HL-60 (cell line): ENCODE measurements at regions not wholly inside any gene's neighbourhood (a gene's known extent, or its start where the extent isn't known, plus 50 kb on each side); places are given as distances from the start of the nearest gene placed in this dataset.

Experiments used
- DNase-seq, 2 experiments: peaks; one replicate each; pipeline ENCODE4 v3.0.0-alpha.2; 2010 to 2020; ENCODE audit warnings: low read depth in 1 of 2, low spot score in 1 of 2
- H3K27ac ChIP-seq: fragments of 250-450 bp; sonication (Bioruptor Pico); replicated peaks from 2 replicates; pipeline ENCODE4 v1.5.1; 2020; ENCODE audit warnings: mild to moderate bottlenecking, moderate library complexity
- H3K27me3 ChIP-seq: fragments of 250-450 bp; sonication (Bioruptor Pico); 2 replicates; pipeline ENCODE4 v1.5.1; 2021; ENCODE audit warnings: mild to moderate bottlenecking, moderate library complexity; ENCODE audit not compliant: insufficient read depth, poor library complexity, severe bottlenecking
- H3K4me3 ChIP-seq: replicated peaks from 2 replicates; pipeline ENCODE4 v1.5.1; 2011; ENCODE audit warnings: mild to moderate bottlenecking, control low read depth, low read length; ENCODE audit not compliant: insufficient read depth
- CTCF ChIP-seq: IDR thresholded peaks from one replicate; pipeline ENCODE4 v1.5.1; 2011; ENCODE audit warnings: low read length, control low read depth, inconsistent platforms; ENCODE audit not compliant: insufficient read depth
- GABPA ChIP-seq: IDR thresholded peaks from 2 replicates; pipeline ENCODE4 v1.6.1; 2012; ENCODE audit warnings: low read depth
- POLR2AphosphoS5 ChIP-seq: IDR thresholded peaks from 2 replicates; pipeline ENCODE4 v1.6.1; 2012; ENCODE audit warnings: low read depth
- REST ChIP-seq: IDR thresholded peaks from 2 replicates; pipeline ENCODE4 v1.6.1; 2012; ENCODE audit warnings: low read depth; ENCODE audit not compliant: insufficient replicate concordance
- SPI1 ChIP-seq: IDR thresholded peaks from 2 replicates; pipeline ENCODE4 v1.6.1; 2012; ENCODE audit warnings: low read depth, mild to moderate bottlenecking, borderline replicate concordance

GRCh38 chr5:63629951-63630630 is 332.2 kb downstream of the HTR1A start:
- Histone ChIP-seq H3K27me3 (no peaks in the 10 kb centered on the region), H3K27ac (no peak overlapping the region), H3K4me3 (no peak overlapping the region)
- TF ChIP-seq GABPA (no peak), REST (no peak), SPI1 (no peak), POLR2AphosphoS5 (no peak), CTCF (no peak)
- DNase-seq = no peak

- TF ChIP-seq SPI1 (no peak), CTCF (no peak), GABPA (no peak), POLR2AphosphoS5 (no peak), REST (no peak)
- Histone ChIP-seq H3K27ac (no peak overlapping the region), H3K4me3 (no peak overlapping the region), H3K27me3 (no peaks in the 10 kb centered on the region)
- no peak for DNase-seq
Observed at GRCh38 chr5:63613442-63613841, 348.8 kb downstream of the HTR1A start.

- Histone ChIP-seq H3K27me3 (no peaks in the 10 kb centered on the region), H3K4me3 (no peak overlapping the region), H3K27ac (no peak overlapping the region)
- DNase-seq = no peak
- no peak for TF ChIP-seq GABPA
- TF ChIP-seq SPI1 = no peak
- TF ChIP-seq POLR2AphosphoS5 = no peak
- no peak for TF ChIP-seq CTCF
- no peak for TF ChIP-seq REST
Observed at GRCh38 chr5:63603996-63604395, 358.2 kb downstream of the HTR1A start.
